ENCODE measurements at regions not wholly inside any gene's neighbourhood (a gene's known extent, or its start where the extent isn't known, plus 50 kb on each side); places are given as distances from the start of the nearest gene placed in this dataset.

DNA sequence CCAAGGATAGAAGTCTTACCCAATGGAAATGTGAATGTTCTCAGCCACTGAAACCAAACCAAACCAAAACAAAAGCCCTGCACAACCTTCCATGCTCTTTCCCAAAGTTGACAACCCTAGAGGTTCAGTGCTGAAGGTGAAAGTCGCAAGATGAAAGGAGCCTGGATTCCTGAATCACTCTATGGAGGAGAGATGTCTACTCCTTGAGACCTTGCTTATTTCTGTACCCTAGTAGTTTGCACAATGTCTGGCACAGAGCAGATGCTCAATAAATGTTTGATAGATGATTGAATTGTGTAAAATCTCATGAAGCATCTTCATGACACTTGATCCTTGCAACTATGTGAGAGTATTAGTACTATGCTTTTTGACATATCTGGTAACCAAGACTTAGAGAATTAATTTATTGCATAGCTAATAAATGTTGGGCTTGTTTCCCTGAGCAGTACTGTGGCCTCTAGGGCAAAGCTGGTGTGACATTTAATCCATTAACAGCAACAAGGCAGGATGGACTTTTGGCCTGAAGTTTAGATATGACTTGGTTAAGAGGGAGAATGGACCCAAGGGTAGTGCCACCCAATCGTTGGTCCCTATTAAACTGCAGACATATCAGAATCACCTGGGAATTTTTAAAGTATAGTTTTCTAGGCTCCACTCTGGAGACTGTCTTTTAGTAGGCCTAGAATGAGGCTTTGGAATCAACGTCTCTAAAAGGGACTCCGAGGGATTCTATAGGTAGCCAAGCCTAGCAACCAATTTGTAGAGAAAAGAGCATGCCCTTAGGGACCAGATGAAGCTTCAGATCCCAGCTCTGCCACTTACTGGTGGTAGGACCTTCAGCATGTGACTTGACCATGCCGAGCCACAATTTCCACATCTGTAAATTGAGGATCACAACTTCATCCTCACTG is 145.9 kb downstream of the DDX1 start:
- ATAC-seq = no peak
- WGBS (ENCODE audit: insufficient coverage, low coverage, low lambda C conversion rate, missing lambda C conversion rate) = 87% methylated on average over 5 of the region's 5 CpGs
- no peaks in the 10 kb centered on the region for H3K27me3 ChIP-seq
- no peak overlapping the region for H3K27ac ChIP-seq
- peaks cover 0 to 14% (median 0%) of the 10 kb centered on the region in 4 donors for H3K4me1 ChIP-seq
- TF ChIP-seq POLR2A (IDR thresholded peaks at IDR 0.05) = no peak
- TF ChIP-seq, protein P1, sequence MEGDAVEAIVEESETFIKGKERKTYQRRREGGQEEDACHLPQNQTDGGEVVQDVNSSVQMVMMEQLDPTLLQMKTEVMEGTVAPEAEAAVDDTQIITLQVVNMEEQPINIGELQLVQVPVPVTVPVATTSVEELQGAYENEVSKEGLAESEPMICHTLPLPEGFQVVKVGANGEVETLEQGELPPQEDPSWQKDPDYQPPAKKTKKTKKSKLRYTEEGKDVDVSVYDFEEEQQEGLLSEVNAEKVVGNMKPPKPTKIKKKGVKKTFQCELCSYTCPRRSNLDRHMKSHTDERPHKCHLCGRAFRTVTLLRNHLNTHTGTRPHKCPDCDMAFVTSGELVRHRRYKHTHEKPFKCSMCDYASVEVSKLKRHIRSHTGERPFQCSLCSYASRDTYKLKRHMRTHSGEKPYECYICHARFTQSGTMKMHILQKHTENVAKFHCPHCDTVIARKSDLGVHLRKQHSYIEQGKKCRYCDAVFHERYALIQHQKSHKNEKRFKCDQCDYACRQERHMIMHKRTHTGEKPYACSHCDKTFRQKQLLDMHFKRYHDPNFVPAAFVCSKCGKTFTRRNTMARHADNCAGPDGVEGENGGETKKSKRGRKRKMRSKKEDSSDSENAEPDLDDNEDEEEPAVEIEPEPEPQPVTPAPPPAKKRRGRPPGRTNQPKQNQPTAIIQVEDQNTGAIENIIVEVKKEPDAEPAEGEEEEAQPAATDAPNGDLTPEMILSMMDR (IDR thresholded peaks at IDR 0.05) = no peak
- no peaks in the 10 kb centered on the region for H3K36me3 ChIP-seq
- intact Hi-C loops (cut with DNase I) = no loop called here
- no peak overlapping the region for H3K4me3 ChIP-seq
- no peak for DNase-seq
- H3K9me3 ChIP-seq = no peaks in the 10 kb centered on the region

DNA sequence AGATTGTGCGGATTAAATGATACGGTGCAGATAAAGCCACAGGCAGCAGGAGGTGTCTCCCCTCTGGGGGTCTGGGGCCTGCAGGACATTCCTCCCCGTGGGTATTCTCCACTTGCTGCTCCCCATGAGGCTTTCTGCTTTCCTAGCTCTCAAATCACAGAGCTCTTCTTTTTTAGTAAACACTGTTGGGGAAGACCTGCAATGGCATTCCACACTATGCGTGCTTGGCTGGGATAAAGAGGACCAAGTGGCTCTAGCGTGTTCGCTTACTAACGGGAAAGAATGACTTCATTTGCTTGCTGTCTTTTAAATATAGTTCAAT is 146.5 kb downstream of the DDX1 start:
- H3K4me1 ChIP-seq = peaks cover 0 to 14% (median 0%) of the 10 kb centered on the region in 4 donors
- no peaks in the 10 kb centered on the region for H3K9me3 ChIP-seq
- H3K36me3 ChIP-seq = no peaks in the 10 kb centered on the region
- H3K27me3 ChIP-seq = no peaks in the 10 kb centered on the region
- intact Hi-C loops (cut with DNase I) = no loop called here
- no peak overlapping the region for H3K4me3 ChIP-seq
- ATAC-seq = no peak
- no peak for DNase-seq
- no peak overlapping the region for H3K27ac ChIP-seq
- TF ChIP-seq, protein P1 (IDR thresholded peaks at IDR 0.05) = no peak
- no peak for TF ChIP-seq POLR2A (IDR thresholded peaks at IDR 0.05)
- 84% methylated on average over 5 of the region's 7 CpGs for WGBS (ENCODE audit: insufficient coverage, low coverage, low lambda C conversion rate, missing lambda C conversion rate)

DNA sequence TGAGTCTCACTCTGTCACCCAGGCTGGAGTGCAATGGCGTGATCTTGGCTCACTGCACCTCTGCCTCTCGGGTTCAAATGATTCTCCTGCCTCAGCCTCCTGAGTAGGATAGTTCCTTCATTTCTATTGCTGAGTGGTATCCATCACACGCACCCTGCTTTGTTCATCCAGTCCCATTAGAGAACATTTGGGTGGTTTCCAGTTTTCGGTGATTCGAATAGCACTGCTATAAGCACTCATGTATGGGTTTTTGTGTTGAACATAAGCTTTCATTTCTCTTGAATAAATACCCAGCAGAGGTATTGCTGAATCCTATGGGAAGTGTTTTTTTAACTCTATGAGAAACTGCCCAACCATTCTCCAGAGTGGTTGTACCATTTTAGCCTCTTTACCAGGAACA is 147.3 kb downstream of the DDX1 start:
- no peak for TF ChIP-seq POLR2A (IDR thresholded peaks at IDR 0.05)
- TF ChIP-seq, protein P1 (IDR thresholded peaks at IDR 0.05) = no peak
- WGBS (ENCODE audit: insufficient coverage, low coverage, low lambda C conversion rate, missing lambda C conversion rate) = 86% methylated on average over 4 of the region's 5 CpGs
- Histone ChIP-seq H3K4me1 (peaks cover 0 to 11% (median 0%) of the 10 kb centered on the region in 4 donors), H3K27ac (no peak overlapping the region), H3K27me3 (no peaks in the 10 kb centered on the region), H3K36me3 (no peaks in the 10 kb centered on the region), H3K9me3 (no peaks in the 10 kb centered on the region), H3K4me3 (no peak overlapping the region)
- DNase-seq (no peak), ATAC-seq (no peak)
- intact Hi-C loops (cut with DNase I) = no loop called here

DNA sequence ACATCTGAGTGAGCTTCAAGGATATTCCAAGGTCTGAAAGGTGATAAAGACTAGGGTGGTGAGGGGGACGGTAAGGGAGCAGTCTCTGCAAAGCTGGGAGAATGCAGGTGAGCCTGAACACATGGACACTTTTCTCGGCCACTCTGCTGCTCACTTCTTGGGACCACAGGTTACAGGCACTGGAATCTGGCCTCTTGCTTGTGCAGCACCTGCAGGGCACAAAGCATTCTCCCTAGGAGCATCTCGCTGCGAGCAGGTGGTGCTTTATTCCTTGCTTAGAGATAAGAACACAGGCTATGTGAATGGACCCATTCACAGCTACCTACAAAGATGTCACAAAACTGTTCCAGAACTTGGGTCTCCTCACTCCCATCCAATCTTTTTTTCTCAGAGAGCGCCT is 153.2 kb downstream of the DDX1 start:
- 80% methylated on average over 4 of the region's 5 CpGs for WGBS (ENCODE audit: insufficient coverage, low coverage, low lambda C conversion rate, missing lambda C conversion rate)

More for the DNA sequence above, 153.2 kb downstream of the DDX1 start:
- Histone ChIP-seq H3K9me3 (no peaks in the 10 kb centered on the region), H3K36me3 (no peaks in the 10 kb centered on the region), H3K4me1 (no peaks in the 10 kb centered on the region), H3K4me3 (no peak overlapping the region), H3K27me3 (no peaks in the 10 kb centered on the region), H3K27ac (no peak overlapping the region)
- TF ChIP-seq POLR2A (IDR thresholded peaks at IDR 0.05) = no peak
- TF ChIP-seq, protein P1 (IDR thresholded peaks at IDR 0.05) = no peak
- intact Hi-C loops (cut with DNase I) = no loop called here
- no peak for DNase-seq
- no peak for ATAC-seq

Data from right lobe of liver (tissue), 6 donors.